Loucy (cell line): ENCODE measurements at regions not wholly inside any gene's neighbourhood (a gene's known extent, or its start where the extent isn't known, plus 50 kb on each side); places are given as distances from the start of the nearest gene placed in this dataset.

Experiments used
- H2AFZ ChIP-seq: fragments of 200-600 bp; sonication (generic); 2 replicates; pipeline ENCODE4 v1.6.0; 2016; ENCODE audit warnings: antibody characterized with exemption, mild to moderate bottlenecking, low read length, moderate library complexity
- H3F3A ChIP-seq: fragments of 200-600 bp; 2 replicates; pipeline ENCODE4 v1.6.0; 2016; ENCODE audit warnings: antibody characterized with exemption, low read depth, mild to moderate bottlenecking
- H3K27me3 ChIP-seq: fragments of 200-600 bp; sonication (generic); 2 replicates; pipeline ENCODE4 v1.6.1; 2014; ENCODE audit warnings: low read length, mild to moderate bottlenecking; ENCODE audit not compliant: insufficient read depth, poor library complexity, severe bottlenecking
- H3K36me3 ChIP-seq: fragments of 200-600 bp; sonication (generic); 2 replicates; pipeline ENCODE4 v1.6.1; 2016; ENCODE audit warnings: low read length; ENCODE audit not compliant: insufficient read depth
- H3K4me1 ChIP-seq: fragments of 200-600 bp; sonication (generic); 2 replicates; pipeline ENCODE4 v1.5.1; 2014; ENCODE audit warnings: low read length, mild to moderate bottlenecking; ENCODE audit not compliant: insufficient read depth, poor library complexity, severe bottlenecking
- H3K4me2 ChIP-seq: fragments of 200-600 bp; sonication (generic); 2 replicates; pipeline ENCODE4 v1.6.0; 2014; ENCODE audit warnings: antibody characterized with exemption, low read length, low read depth, mild to moderate bottlenecking; ENCODE audit not compliant: poor library complexity, severe bottlenecking
- H3K4me3 ChIP-seq: fragments of 200-600 bp; sonication (generic); 2 replicates; pipeline ENCODE4 v1.5.1; 2014; ENCODE audit warnings: low read length, mild to moderate bottlenecking, mixed read lengths; ENCODE audit not compliant: poor library complexity, severe bottlenecking
- H3K79me2 ChIP-seq: fragments of 200-600 bp; sonication (generic); 2 replicates; pipeline ENCODE4 v1.6.1; 2014; ENCODE audit warnings: low read length; ENCODE audit not compliant: insufficient read depth
- H3K9ac ChIP-seq: fragments of 200-600 bp; sonication (generic); 2 replicates; pipeline ENCODE4 v1.6.0; 2014; ENCODE audit warnings: mild to moderate bottlenecking, low read depth, low read length, moderate library complexity; ENCODE audit not compliant: poor library complexity, severe bottlenecking
- H3K9me2 ChIP-seq: fragments of 200-600 bp; sonication (generic); replicated peaks from 2 replicates; pipeline ENCODE4 v1.6.1; 2016; ENCODE audit warnings: low read depth, low read length, mixed read lengths
- H3K9me3 ChIP-seq: fragments of 200-600 bp; sonication (generic); 2 replicates; pipeline ENCODE4 v1.6.1; 2014; ENCODE audit warnings: mild to moderate bottlenecking, antibody characterized with exemption, low read length, low read depth; ENCODE audit not compliant: insufficient read depth
- H4K20me1 ChIP-seq: fragments of 200-600 bp; sonication (generic); 2 replicates; pipeline ENCODE4 v1.6.0; 2014; ENCODE audit warnings: antibody characterized with exemption, low read length, mild to moderate bottlenecking; ENCODE audit not compliant: insufficient read depth, poor library complexity, severe bottlenecking
- CTCF ChIP-seq: fragments of 200-600 bp; sonication (generic); conservative IDR thresholded peaks from 2 replicates; pipeline ENCODE4 v1.5.1; 2014; ENCODE audit warnings: mild to moderate bottlenecking, antibody characterized with exemption, low read length
- EZH2phosphoT487 ChIP-seq: fragments of 200-600 bp; IDR thresholded peaks from 2 replicates; pipeline ENCODE4 v1.6.1; 2018; ENCODE audit warnings: antibody characterized with exemption, mild to moderate bottlenecking, moderate library complexity, borderline replicate concordance

GRCh38 chr4:79575709-79576428 lies 167.8 kb upstream of the GK2 start:
- H3K36me3 ChIP-seq, result no peaks in the 10 kb centered on the region
- H3F3A ChIP-seq, result no peaks in the 10 kb centered on the region
- H3K27me3 ChIP-seq, result no peaks in the 10 kb centered on the region
- H3K9me2 ChIP-seq, result no peaks in the 10 kb centered on the region
- no peak overlapping the region for H3K4me3 ChIP-seq
- H3K4me2 ChIP-seq, result no peak overlapping the region
- peaks cover 7% of the 10 kb centered on the region for H3K4me1 ChIP-seq
- no peaks in the 10 kb centered on the region for H3K9me3 ChIP-seq
- H2AFZ ChIP-seq, result no peak overlapping the region
- H4K20me1 ChIP-seq, result no peaks in the 10 kb centered on the region
- no peaks in the 10 kb centered on the region for H3K79me2 ChIP-seq
- H3K9ac ChIP-seq, result no peak overlapping the region
- TF ChIP-seq CTCF, result no peak
- no peak for TF ChIP-seq EZH2phosphoT487

DNA sequence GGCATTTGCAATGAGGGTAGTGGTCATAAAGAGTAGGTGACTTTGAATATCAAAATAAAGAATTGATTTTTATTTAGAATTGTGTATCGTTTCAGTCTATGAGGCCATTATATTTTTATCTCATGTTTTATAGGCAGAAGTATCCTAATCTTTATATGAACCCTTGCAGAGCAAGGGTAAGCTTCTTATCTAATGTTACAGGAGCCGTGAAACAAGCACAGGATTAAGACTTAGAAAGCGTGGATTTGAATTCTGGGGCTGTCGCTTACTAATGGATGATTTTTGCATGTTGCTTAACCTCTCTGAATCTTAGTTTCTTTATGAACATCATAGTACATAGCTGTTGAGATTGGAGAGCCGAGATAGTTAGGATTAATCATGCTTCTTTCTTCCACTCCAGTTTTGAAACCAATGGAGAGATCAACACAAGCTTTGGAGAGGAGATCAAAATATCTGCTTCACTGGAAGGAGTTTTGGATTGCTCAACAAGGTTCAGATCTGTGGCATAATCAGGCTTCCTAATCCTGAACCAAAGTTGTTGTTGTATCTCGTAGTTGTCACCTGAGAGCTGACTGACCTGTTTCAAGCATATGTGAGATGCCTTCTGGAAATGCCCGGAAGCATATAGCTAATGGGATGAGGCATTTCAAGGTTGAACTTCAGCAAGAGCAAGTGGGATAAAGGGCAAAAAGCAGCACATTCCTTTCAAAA lies 166.9 kb upstream of the GK2 start:
- no peaks in the 10 kb centered on the region for H4K20me1 ChIP-seq
- H3K4me3 ChIP-seq, result no peak overlapping the region
- H3K9me2 ChIP-seq, result no peaks in the 10 kb centered on the region
- TF ChIP-seq CTCF, result no peak
- TF ChIP-seq EZH2phosphoT487, result no peak
- no peak overlapping the region for H2AFZ ChIP-seq
- peaks cover 7% of the 10 kb centered on the region for H3K4me1 ChIP-seq
- H3K9me3 ChIP-seq, result no peaks in the 10 kb centered on the region
- no peak overlapping the region for H3K4me2 ChIP-seq
- no peaks in the 10 kb centered on the region for H3K79me2 ChIP-seq
- no peaks in the 10 kb centered on the region for H3F3A ChIP-seq
- H3K9ac ChIP-seq, result no peak overlapping the region
- H3K36me3 ChIP-seq, result no peaks in the 10 kb centered on the region
- no peaks in the 10 kb centered on the region for H3K27me3 ChIP-seq

GRCh38 chr4:79563219-79563618 lies 155.2 kb upstream of the GK2 start:
- no peak overlapping the region for H2AFZ ChIP-seq
- H4K20me1 ChIP-seq, result no peaks in the 10 kb centered on the region
- no peaks in the 10 kb centered on the region for H3K27me3 ChIP-seq
- no peak overlapping the region for H3K4me2 ChIP-seq
- H3K79me2 ChIP-seq, result no peaks in the 10 kb centered on the region
- no peaks in the 10 kb centered on the region for H3F3A ChIP-seq
- no peaks in the 10 kb centered on the region for H3K4me1 ChIP-seq
- H3K36me3 ChIP-seq, result no peaks in the 10 kb centered on the region
- H3K9me3 ChIP-seq, result no peaks in the 10 kb centered on the region
- no peaks in the 10 kb centered on the region for H3K9me2 ChIP-seq
- no peak overlapping the region for H3K9ac ChIP-seq
- H3K4me3 ChIP-seq, result no peak overlapping the region
- TF ChIP-seq CTCF (no peak), EZH2phosphoT487 (no peak)
